ENCODE measurements at regions not wholly inside any gene's neighbourhood (a gene's known extent, or its start where the extent isn't known, plus 50 kb on each side); places are given as distances from the start of the nearest gene placed in this dataset.

DNA sequence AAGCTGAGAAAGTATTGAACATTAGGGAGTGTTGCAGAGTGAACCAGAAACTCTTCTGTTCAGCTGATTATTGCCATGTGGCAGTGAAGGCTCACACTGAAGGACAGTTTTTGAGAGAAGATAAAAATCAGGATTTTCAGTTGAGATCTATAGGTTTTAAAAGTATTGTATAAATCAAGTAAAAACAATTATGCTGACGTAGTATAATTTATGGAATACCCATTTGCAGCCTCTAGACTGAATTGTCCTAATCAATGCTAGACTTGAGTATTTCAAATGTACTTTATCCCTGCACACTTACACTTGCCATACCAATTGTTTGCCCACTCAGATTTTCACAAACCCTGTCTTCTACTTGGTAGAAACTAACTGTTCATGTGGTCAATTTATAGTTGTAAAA lies 245.8 kb downstream of the FRK start:
- Histone ChIP-seq H3K4me2 (no peak overlapping the region), H3K9ac (no peak overlapping the region), H3K4me3 (no peak overlapping the region), H3K27me3 (no peaks in the 10 kb centered on the region), H3K9me3 (no peaks in the 10 kb centered on the region), H4K20me1 (no peaks in the 10 kb centered on the region), H3K4me1 (no peaks in the 10 kb centered on the region), H3K36me3 (no peaks in the 10 kb centered on the region), H3K27ac (no peak overlapping the region)
- no peak for TF ChIP-seq Cebpa-rat (IDR thresholded peaks at IDR 0.05)

DNA sequence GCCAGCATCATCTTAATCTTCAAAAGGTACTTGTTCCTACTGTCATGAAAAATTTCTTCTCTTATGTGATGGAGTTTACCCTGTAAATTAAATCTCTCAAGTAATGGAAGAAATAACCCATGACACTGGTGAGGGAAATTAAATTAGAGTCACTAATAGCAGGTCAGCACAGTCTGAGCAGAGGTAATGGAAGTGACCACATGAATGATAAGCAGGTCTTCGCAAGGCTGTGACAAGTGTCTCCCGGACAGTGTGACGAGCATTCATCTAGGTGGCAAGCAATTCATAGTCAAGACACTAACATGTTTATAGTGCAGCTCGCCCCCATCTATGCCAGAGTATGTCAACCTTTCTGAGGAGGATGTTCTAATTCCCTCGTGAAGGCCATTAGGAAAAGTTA lies 249.2 kb downstream of the FRK start:
- no peak for TF ChIP-seq Cebpa-rat (IDR thresholded peaks at IDR 0.05)
- H3K9me3 ChIP-seq = no peaks in the 10 kb centered on the region
- no peaks in the 10 kb centered on the region for H3K27me3 ChIP-seq
- H3K9ac ChIP-seq = no peak overlapping the region
- H3K4me1 ChIP-seq = no peaks in the 10 kb centered on the region
- H3K27ac ChIP-seq = no peak overlapping the region
- no peaks in the 10 kb centered on the region for H4K20me1 ChIP-seq
- no peak overlapping the region for H3K4me2 ChIP-seq
- no peak overlapping the region for H3K4me3 ChIP-seq
- H3K36me3 ChIP-seq = no peaks in the 10 kb centered on the region

DNA sequence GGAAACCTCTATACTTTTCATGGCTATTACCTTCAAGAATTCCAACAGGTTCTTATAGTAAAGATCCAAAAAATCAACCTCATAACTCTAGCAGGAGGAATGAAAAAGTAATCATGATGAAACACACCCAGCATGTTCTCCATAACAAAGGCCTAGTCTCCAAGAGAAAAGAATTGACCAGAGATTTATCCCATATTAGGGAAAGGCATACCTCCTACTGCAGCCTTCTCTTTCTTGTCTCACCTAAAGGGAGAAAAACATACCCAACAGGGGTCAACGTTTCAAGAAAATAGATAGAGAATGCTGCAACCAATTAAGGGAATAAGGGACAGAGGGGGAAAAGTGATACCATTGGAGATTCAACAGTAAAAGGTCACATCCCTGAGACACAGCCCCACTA lies 262.5 kb downstream of the FRK start:
- no peak overlapping the region for H3K4me2 ChIP-seq
- no peaks in the 10 kb centered on the region for H3K4me1 ChIP-seq
- H3K27me3 ChIP-seq = no peaks in the 10 kb centered on the region
- no peaks in the 10 kb centered on the region for H3K9me3 ChIP-seq
- H3K27ac ChIP-seq = no peak overlapping the region
- no peaks in the 10 kb centered on the region for H4K20me1 ChIP-seq
- TF ChIP-seq Cebpa-rat (IDR thresholded peaks at IDR 0.05) = no peak
- H3K4me3 ChIP-seq = no peak overlapping the region
- no peaks in the 10 kb centered on the region for H3K36me3 ChIP-seq
- no peak overlapping the region for H3K9ac ChIP-seq

DNA sequence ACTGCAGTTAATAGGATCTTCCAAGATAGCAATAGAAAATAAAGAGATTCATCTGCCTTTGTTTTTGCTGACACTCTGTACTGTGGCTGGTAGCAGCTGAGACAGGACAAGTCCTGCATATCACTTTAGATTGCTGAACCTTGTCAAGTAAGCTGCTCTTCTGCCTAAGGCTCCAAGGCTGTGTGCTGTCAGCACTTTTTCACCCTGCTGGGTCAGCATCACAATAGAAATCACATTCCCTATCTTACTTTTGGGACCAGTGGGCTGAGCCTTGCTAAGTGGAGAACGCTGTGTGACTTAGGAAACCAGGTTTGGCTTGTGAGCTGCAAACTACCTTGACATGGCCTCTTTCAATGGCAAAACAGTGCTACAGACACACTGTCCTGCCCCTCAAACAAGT lies 263.9 kb downstream of the FRK start:
- Histone ChIP-seq H3K27me3 (no peaks in the 10 kb centered on the region), H3K4me3 (no peak overlapping the region)

DNA sequence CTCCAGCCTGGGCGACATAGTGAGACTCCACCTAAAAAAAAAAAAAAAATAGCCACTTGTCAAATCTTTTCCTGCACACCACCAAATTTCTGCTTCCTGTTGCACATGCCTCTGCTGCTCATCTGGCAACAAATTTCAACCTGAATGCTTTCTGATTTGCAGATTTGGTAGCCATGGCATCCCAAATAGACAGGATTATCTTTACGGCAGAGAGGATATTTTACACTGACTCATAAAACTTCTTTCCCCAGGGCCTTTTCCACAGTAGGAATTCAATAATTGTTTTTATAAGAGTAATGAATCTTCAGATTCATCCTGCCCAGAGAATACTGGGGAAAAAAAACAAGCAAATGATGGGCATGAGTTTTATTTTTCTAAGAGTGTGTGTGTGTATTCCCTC lies 264.6 kb downstream of the FRK start:
- Histone ChIP-seq H3K9me3 (no peaks in the 10 kb centered on the region), H4K20me1 (no peaks in the 10 kb centered on the region), H3K27ac (no peak overlapping the region), H3K9ac (no peak overlapping the region), H3K4me1 (no peaks in the 10 kb centered on the region), H3K27me3 (no peaks in the 10 kb centered on the region), H3K4me3 (no peak overlapping the region), H3K36me3 (no peaks in the 10 kb centered on the region), H3K4me2 (no peak overlapping the region)
- TF ChIP-seq Cebpa-rat (IDR thresholded peaks at IDR 0.05) = no peak

More for the DNA sequence above, 263.9 kb downstream of the FRK start:
- H3K4me2 ChIP-seq = no peak overlapping the region
- no peak overlapping the region for H3K27ac ChIP-seq
- no peaks in the 10 kb centered on the region for H3K36me3 ChIP-seq
- no peaks in the 10 kb centered on the region for H4K20me1 ChIP-seq
- H3K9ac ChIP-seq = no peak overlapping the region
- no peaks in the 10 kb centered on the region for H3K4me1 ChIP-seq
- H3K9me3 ChIP-seq = no peaks in the 10 kb centered on the region
- TF ChIP-seq Cebpa-rat (IDR thresholded peaks at IDR 0.05) = no peak

DNA sequence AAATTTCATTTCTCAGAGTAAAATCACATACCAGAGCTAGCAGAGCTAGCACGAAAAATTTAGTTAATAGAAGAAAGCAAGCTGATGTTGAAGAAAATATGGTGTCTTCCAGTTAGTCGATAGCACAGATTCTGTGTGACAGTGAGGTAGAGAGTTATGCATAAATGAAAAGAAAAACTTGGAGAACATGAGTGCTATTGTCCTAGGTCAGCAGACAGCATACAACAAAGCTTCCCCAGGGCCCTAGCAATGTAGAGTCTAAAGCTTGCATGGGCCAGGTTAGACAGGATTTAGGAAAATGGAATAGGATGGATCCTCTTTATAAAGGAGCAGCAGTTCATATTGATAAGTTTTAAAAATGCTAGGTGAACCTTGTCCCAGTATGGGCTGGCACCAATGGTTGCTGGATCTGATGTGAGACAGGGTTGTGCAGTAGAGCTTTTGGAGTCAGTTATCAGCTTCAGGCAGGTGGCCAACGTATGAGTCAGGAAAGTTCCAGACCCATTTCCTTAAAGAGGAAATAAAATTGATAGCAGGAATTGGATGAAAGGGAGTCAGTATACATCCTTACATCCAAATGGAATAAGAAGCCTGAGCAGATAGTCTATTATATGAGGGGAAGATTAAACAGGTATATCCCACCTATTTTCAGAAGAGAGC lies 277.2 kb downstream of the FRK start:
- no peak for TF ChIP-seq Cebpa-rat (IDR thresholded peaks at IDR 0.05)
- no peak overlapping the region for H3K9ac ChIP-seq
- H3K4me1 ChIP-seq = no peaks in the 10 kb centered on the region
- H3K36me3 ChIP-seq = no peaks in the 10 kb centered on the region
- H3K4me3 ChIP-seq = no peak overlapping the region
- no peak overlapping the region for H3K4me2 ChIP-seq
- H3K27ac ChIP-seq = no peak overlapping the region
- H3K27me3 ChIP-seq = no peaks in the 10 kb centered on the region
- H3K9me3 ChIP-seq = no peaks in the 10 kb centered on the region
- no peaks in the 10 kb centered on the region for H4K20me1 ChIP-seq

DNA sequence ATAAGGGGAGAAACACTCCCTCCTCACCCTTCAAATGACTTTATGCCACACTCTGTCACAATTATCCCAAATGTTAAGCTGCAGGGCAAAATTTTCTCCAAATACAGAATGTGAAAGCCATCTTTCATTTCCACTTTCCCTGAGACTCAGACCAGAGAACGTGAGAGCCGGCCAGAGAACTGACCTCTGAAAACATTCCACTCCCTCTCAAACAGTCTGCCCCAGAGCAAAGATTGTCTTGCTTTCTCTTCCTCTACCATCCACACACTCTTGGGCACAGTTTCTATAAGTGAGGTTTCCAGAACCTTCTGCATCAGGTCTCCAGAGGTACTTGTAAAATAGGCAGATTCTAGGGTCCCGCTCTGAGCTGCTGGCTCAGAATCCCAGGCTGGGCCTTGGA lies 278.1 kb downstream of the FRK start:
- Histone ChIP-seq H3K4me1 (no peaks in the 10 kb centered on the region), H3K36me3 (no peaks in the 10 kb centered on the region), H4K20me1 (no peaks in the 10 kb centered on the region), H3K27ac (no peak overlapping the region), H3K4me2 (no peak overlapping the region), H3K9ac (no peak overlapping the region), H3K27me3 (no peaks in the 10 kb centered on the region), H3K4me3 (no peak overlapping the region), H3K9me3 (no peaks in the 10 kb centered on the region)
- TF ChIP-seq Cebpa-rat (IDR thresholded peaks at IDR 0.05) = no peak

DNA sequence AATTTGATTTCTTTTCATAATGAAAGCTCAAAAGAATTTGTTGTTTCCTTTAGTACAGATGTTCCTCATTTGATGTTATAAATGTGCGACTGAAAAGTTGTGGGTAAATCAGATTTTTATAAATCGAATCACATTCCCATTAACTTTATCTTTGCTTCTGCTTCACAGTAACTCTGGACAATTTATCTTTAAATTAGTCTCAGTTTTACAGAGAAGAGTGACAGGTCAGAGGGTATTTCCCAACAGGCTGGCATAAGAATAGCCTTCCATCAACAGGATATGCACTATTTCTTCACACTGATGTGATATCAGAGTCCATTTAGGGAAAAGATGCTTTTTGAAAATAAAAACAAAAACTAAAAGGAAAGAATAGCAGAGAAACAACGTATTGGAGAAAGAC lies 286.9 kb downstream of the FRK start:
- H3K36me3 ChIP-seq = no peaks in the 10 kb centered on the region
- no peak overlapping the region for H3K27ac ChIP-seq
- H3K9me3 ChIP-seq = no peaks in the 10 kb centered on the region
- no peaks in the 10 kb centered on the region for H4K20me1 ChIP-seq
- TF ChIP-seq Cebpa-rat (IDR thresholded peaks at IDR 0.05) = no peak
- H3K4me1 ChIP-seq = no peaks in the 10 kb centered on the region
- no peaks in the 10 kb centered on the region for H3K27me3 ChIP-seq
- H3K4me2 ChIP-seq = no peak overlapping the region
- no peak overlapping the region for H3K4me3 ChIP-seq
- no peak overlapping the region for H3K9ac ChIP-seq

DNA sequence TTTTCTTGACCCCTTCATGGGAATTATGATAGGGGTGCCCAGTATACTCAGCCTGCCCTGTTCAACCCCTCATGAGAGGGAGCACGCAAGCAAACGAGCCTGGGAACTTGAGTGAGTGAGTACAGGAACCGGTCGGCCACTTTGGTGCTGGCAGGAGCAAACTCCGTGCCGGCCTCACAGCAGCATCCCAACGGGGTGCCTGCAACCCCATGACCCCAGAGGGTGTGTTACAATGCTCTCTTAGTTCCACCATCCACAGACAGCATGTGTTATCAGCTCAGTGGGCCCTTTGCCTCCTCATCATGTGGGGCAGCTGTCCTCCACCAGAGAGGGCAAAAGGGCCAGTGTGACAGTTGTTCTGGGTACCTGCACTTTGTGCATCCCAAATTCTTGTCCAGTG lies 289.8 kb downstream of the FRK start:
- no peak overlapping the region for H3K27ac ChIP-seq
- no peak overlapping the region for H3K4me3 ChIP-seq
- peaks cover 7% of the 10 kb centered on the region for H3K4me1 ChIP-seq
- H3K9me3 ChIP-seq = no peaks in the 10 kb centered on the region
- no peak for TF ChIP-seq Cebpa-rat (IDR thresholded peaks at IDR 0.05)
- no peaks in the 10 kb centered on the region for H3K36me3 ChIP-seq
- no peak overlapping the region for H3K4me2 ChIP-seq
- no peaks in the 10 kb centered on the region for H4K20me1 ChIP-seq
- H3K27me3 ChIP-seq = no peaks in the 10 kb centered on the region
- H3K9ac ChIP-seq = no peak overlapping the region

DNA sequence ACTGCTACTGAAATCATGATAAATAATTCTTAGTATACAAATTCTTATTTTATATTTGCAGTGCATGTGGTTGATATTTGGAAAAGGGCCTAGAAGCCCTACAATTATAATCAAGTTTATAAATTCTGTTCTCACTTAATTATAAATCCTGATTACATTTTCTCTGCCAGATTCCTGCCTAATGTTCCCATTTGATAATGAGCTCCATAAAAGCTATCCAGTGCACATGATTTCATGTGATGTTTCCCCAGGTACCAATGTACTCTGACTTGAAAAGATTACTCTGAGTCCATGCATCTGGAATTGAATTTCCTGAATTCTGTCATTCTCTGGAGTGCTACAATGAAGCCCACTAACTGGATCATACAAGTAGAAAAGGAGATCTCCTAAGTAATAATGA lies 292.2 kb downstream of the FRK start:
- Histone ChIP-seq H3K9me3 (no peaks in the 10 kb centered on the region), H3K4me2 (no peak overlapping the region), H3K9ac (no peak overlapping the region), H3K4me1 (peaks cover 7% of the 10 kb centered on the region), H3K4me3 (no peak overlapping the region), H3K27me3 (no peaks in the 10 kb centered on the region), H4K20me1 (no peaks in the 10 kb centered on the region), H3K27ac (no peak overlapping the region), H3K36me3 (no peaks in the 10 kb centered on the region)
- no peak for TF ChIP-seq Cebpa-rat (IDR thresholded peaks at IDR 0.05)

DNA sequence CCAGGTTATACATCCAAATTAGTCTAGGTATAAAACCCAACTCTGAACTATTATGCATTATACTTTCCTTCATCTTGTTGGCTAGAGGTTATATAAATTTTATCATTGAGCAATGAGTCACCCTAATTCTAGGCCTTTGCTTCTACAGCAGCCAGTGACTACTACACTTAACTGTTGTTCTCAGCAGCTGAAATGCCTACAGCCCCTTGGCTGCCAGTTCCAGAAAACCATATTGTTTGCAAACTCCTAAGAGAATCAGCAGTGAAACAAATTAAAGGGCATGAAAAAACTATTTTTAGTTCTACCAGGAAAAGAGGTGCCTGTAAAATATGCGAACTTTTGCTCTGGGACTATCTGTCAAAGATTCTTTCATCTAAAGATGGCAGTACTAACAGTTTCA lies 292.8 kb downstream of the FRK start:
- H3K4me2 ChIP-seq = no peak overlapping the region
- TF ChIP-seq Cebpa-rat (IDR thresholded peaks at IDR 0.05) = no peak

More for the DNA sequence above, 292.8 kb downstream of the FRK start:
- Histone ChIP-seq H3K36me3 (no peaks in the 10 kb centered on the region), H4K20me1 (no peaks in the 10 kb centered on the region), H3K27me3 (no peaks in the 10 kb centered on the region), H3K27ac (no peak overlapping the region), H3K9ac (no peak overlapping the region), H3K9me3 (no peaks in the 10 kb centered on the region), H3K4me3 (no peak overlapping the region), H3K4me1 (peaks cover 7% of the 10 kb centered on the region)

Data from BLaER1 (cell line).